GM23338 (cell line): ENCODE measurements at regions not wholly inside any gene's neighbourhood (a gene's known extent, or its start where the extent isn't known, plus 50 kb on each side); places are given as distances from the start of the nearest gene placed in this dataset.

Source experiments
- EZH2phosphoT487 ChIP-seq: fragments of 200-600 bp; sonication (generic); IDR thresholded peaks from one replicate; pipeline ENCODE4 v1.8.1; 2018; ENCODE audit warnings: antibody characterized with exemption; ENCODE audit not compliant: unreplicated experiment
- ZNF331 ChIP-seq: fragments of 250-450 bp; sonication (Bioruptor Pico); IDR thresholded peaks from 2 replicates; pipeline ENCODE4 v1.5.0; 2020; ENCODE audit warnings: low read depth, mild to moderate bottlenecking, moderate library complexity
- TF ChIP-seq, protein P1 (sequence below), 2 experiments: fragments of 200-600 bp in 1 of 2; sonication (generic) in 1 of 2; conservative IDR thresholded peaks; 2 replicates each; pipeline versions ENCODE4 v1.5.1 to v1.6.1; 2016 to 2017; ENCODE audit warnings: antibody characterized with exemption in 2 of 2, low read depth in 2 of 2, mild to moderate bottlenecking in 2 of 2, moderate library complexity in 1 of 2

DNA sequence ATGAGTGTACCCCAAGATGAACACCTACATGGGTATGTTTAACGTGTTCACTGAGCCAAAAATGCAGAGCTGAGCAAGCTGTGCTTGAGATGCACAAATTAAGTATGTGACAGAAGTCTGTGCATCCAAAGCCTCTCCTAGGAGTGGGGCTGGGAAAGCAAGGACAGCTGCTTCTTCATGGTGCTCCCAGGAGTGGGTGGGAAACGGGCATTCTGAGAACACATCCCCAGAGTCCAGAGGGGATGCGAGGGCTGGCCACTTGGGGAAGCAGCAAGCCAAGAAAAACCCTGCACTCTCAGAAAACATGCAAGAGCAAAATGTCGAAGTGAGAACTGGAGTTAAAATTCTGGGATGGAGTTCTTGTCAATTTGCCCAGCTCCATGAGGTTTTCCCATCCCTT lies 414.3 kb downstream of the BCAT1 start:
- TF ChIP-seq, protein P1, sequence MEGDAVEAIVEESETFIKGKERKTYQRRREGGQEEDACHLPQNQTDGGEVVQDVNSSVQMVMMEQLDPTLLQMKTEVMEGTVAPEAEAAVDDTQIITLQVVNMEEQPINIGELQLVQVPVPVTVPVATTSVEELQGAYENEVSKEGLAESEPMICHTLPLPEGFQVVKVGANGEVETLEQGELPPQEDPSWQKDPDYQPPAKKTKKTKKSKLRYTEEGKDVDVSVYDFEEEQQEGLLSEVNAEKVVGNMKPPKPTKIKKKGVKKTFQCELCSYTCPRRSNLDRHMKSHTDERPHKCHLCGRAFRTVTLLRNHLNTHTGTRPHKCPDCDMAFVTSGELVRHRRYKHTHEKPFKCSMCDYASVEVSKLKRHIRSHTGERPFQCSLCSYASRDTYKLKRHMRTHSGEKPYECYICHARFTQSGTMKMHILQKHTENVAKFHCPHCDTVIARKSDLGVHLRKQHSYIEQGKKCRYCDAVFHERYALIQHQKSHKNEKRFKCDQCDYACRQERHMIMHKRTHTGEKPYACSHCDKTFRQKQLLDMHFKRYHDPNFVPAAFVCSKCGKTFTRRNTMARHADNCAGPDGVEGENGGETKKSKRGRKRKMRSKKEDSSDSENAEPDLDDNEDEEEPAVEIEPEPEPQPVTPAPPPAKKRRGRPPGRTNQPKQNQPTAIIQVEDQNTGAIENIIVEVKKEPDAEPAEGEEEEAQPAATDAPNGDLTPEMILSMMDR (conservative IDR thresholded peaks at IDR 0.05; ENCODE audit: low read depth in 2 of 2) = no peak; a peak in 1 of 4 replicates
- TF ChIP-seq ZNF331 (CRISPR knock-in tag) (no peak), EZH2phosphoT487 (no peak)
